IPS DF 4.7 (cell line): ENCODE measurements at regions not wholly inside any gene's neighbourhood (a gene's known extent, or its start where the extent isn't known, plus 50 kb on each side); places are given as distances from the start of the nearest gene placed in this dataset.

Source experiments
- DNase-seq: peaks from one replicate; pipeline ENCODE4 v3.0.0-alpha.2; 2013; ENCODE audit warnings: low spot score; ENCODE audit errors: extremely low read depth

GRCh38 chr13:58773280-58773859 lies 1141.8 kb downstream of the PCDH17 start:
- DNase-seq, result no peak

GRCh38 chr13:58782736-58783135 lies 1151.2 kb downstream of the PCDH17 start:
- no peak for DNase-seq

GRCh38 chr13:58792854-58793253 lies 1161.3 kb downstream of the PCDH17 start:
- DNase-seq, result no peak

DNA sequence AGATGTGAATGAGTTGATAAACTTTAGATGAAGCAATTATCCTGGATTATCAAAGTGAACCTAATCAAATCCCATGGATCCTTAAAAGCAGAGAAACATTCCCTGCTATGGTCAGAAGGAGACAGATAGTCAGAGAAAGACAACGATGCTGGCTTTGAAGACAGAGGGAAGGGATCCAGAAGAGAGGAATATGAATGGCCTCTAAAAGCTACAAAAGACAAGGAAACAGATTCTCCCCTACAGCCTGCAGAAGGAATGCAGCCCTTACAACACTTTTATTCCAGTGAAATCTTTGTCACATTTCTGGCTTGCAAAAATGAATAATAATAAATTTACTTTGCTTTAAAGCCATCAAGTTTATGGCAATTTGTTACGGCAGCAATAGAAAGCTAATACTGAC lies 1164.2 kb downstream of the PCDH17 start:
- no peak for DNase-seq

DNA sequence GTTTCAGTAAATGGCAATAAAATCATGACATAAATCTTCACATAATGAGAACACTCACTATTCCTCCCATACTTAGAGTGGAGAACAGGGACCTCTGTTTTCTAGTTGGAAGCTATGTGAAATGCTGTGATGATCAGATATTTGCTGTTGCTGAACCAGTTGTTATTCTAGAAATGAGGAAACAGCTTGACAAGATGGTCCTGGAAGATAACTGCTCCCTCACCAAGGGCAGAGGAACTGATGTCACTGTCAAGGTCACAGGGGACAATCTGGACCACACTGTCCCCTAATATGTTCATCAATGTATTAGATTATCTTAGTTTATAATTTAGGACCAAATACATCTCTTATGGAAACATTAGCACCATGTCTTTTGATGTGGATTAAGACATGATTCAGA lies 1173.3 kb downstream of the PCDH17 start:
- no peak for DNase-seq

DNA sequence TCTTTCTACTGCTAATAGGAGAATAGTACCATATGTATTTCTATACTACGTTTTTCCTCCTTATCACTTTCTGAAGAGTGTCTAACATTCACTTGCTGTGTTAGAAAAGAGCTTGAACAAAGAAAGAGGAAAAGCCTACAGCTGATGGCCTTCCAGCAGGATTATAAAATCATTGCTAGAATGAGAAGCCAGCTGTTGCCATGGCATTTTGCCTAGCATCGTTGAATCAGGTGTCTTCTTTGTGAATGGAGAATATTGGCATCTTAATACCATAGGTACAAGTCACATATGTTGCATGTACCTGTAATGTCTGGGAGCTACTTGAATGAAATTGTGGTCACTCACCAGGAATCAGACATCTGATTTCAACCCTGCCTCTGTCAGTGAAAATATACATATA lies 1174.9 kb downstream of the PCDH17 start:
- no peak for DNase-seq

GRCh38 chr13:58823701-58824100 lies 1192.2 kb downstream of the PCDH17 start:
- no peak for DNase-seq

DNA sequence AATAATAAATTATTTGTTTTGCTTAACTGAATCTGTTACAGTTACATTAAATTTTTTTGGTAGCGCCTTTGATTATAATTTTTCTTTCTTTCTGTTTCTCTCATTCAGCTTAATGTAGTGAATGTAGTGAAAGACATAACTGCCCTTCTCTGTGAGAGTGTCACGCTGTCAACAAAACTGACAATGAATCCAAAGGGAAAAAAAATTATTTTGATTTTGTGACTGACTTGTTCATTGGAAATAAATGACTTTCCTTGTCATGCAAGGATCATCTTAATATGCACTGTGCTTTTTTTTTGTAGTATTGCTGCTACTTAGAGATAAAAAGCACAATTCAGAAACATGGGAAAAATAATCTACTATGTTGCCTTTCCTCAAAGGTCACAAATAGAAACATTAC lies 1196.4 kb downstream of the PCDH17 start:
- no peak for DNase-seq

- DNase-seq, result no peak
These were observed 1199.3 kb downstream of the PCDH17 start for GRCh38 chr13:58830841-58831240.

- no peak for DNase-seq
These were observed 1207.1 kb downstream of the PCDH17 start for GRCh38 chr13:58838615-58839014.

- no peak for DNase-seq
These were observed 1211.5 kb downstream of the PCDH17 start for GRCh38 chr13:58843071-58843470.

- peak; percentile 11 for DNase-seq
These were observed 1212.0 kb downstream of the PCDH17 start for GRCh38 chr13:58843567-58843966.

DNA sequence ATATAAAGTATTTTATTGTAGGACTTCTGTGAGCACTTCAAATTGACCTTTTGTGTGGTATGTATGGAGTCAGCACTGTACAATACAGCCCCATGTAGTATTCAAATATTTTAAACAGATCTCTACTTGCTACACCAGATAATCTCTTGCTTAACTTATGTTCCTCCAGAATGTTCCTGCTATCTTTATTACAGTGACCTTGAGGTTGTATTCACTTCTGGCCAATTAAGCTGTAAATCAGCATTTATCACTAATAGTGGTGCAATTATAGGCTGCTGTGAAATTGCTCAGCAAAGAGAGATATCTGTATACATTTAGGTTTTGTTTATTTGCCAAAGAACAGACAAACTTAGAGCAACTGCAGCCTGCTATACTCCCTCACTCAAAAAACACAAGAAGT lies 1218.6 kb downstream of the PCDH17 start:
- no peak for DNase-seq

- DNase-seq, result no peak
These were observed 1220.5 kb downstream of the PCDH17 start for GRCh38 chr13:58852076-58852475.

DNA sequence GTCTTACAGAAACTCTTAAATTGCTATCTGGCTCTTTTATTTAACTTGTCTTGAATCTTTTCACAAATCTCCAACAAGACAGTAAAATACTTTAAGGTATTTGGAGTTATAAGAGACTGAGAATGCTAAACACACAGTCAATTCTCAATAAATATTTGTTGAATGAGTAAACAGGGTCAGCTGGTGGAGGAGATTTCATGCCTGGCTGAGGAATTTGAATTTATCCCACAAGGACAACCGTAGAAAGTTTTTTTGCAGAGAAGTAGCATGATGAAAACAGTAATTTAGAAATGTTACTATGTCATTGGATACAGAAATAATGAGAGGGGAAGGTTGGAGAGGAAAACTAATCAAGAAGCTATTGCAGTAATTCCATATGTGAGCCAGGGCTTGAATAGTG lies 1223.7 kb downstream of the PCDH17 start:
- DNase-seq, result no peak

DNA sequence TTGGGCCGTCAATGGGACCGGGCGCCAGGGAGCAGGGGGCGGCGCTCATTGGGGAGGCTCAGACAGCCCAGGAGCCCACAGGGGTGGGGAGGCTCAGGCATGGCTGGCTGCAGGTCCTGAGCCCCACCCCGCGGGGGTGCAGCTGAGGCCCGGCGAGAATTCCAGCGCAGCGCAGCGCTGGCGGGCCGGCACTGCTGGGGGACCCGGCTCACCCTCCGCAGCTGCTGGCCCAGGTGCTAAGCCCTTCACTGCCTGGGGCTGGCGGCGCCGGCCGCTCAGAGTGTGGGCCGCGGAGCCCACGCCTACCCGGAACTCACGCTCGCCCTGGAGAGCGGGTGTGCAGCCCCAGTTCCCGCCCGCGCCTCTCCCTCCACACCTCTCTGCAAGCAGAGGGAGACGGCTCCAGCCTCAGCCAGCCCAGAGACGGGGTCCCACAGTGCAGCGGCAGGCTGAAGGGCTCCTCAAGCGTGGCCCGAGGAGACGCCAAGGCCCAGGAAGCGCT lies 1227.4 kb downstream of the PCDH17 start:
- DNase-seq, result no peak

DNA sequence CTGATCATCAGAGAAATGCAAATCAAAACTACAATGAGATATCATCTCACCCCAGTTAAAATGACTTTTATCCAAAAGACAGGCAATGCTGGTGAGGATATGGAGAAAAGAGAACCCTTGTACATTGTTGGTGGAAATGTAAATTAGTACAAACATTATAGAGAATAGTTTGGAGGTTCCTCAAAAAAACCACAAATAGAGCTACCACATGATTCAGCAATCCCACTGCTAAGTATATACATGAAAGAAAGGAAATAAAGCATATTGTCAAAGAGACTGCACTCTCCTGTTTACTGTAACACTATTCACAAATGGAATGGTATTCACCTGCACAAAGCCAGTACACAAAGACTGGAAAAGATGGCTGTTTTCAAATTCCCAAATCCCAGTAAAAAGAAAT lies 1233.7 kb downstream of the PCDH17 start:
- no peak for DNase-seq

GRCh38 chr13:58869566-58869965 lies 1238.0 kb downstream of the PCDH17 start:
- no peak for DNase-seq

DNA sequence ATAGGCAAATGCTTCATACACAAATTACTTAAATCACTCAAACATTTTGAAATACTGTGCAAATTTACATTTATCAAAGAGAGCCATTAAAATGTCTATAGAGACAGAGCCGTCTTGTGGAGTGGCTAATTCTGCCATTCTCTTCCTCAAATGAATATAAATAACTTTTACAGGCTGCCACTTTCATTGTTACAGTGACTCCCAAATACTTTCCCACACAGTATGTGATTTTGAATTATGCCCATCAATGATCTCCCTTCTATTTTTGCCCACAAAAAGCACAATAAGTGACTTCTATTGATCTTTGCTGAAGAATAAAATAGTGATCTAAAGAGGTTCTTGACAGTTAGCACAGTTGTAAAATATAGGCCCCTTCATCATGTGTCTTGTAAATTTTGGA lies 1244.9 kb downstream of the PCDH17 start:
- no peak for DNase-seq

DNA sequence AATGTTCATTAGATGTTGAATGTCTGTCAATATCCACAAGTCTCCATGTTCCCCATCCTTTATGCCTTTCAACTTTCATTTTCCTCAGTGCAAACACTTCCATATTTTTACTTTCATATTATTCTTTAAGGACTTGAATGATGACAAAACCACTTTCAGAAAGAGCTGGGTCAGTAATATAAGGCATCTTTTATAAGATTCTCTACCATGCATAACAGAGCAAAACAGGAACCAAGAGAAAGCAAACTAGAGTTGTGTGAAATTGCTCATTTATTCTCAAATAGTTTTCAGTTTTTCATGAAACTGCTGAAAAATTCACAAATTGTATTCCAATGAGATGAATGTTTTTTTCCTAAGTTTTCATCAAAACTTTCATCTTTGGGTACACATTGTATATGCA lies 1247.6 kb downstream of the PCDH17 start:
- DNase-seq, result no peak

GRCh38 chr13:58882516-58882915 lies 1251.0 kb downstream of the PCDH17 start:
- no peak for DNase-seq

- no peak for DNase-seq
These were observed 1251.9 kb downstream of the PCDH17 start for GRCh38 chr13:58883405-58883804.

DNA sequence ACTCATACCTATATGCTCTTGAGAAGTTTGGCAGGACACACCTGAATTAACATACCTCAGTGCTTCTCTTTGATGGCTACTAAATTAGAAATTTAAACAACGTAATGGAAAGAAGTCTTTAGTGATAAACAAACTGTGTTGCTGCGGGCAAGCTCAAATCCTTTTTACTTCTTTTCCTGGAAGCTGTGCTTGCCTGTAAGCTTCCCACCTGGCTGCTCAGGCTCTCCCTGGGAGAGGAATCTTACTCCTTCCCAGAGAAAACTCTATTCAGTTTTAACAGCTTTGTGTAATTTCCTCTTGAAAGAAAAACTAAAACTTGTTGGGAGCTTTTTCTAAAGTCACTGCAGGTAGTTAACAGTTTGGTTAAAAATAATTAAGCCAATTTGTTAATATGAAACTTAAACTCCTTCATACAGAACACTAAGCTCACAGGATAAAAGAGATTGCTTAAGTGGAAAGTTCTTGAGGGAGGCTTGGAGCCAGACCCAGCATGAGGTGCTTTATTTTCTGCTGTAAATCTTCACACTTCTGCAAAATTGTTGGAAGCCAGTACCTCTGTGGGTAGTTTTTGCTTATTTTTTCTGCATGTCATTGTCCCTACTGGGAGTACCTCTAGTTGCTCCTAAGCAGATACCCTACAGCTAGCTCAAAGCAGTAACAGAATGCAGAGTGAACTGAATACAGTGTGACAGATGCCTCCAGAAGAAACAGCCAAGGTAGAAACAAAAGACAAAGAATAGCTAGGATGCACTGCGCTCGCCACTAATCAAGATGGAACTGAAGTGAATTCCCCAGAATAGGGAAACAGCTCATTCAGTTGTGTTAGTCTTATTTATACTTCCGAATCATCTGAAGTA lies 1253.0 kb downstream of the PCDH17 start:
- no peak for DNase-seq
